ENCODE measurements at regions not wholly inside any gene's neighbourhood (a gene's known extent, or its start where the extent isn't known, plus 50 kb on each side); places are given as distances from the start of the nearest gene placed in this dataset.

GRCh38 chr5:114948363-114948762, 221.3 kb downstream of the TRIM36 start:
- WGBS, 5 donors, result 51 to 61% (median 57%) methylated on average over 2 of the region's 2 CpGs
- DNase-seq, result no peak
- H3K27ac ChIP-seq, result no peak overlapping the region
- H3K27me3 ChIP-seq, result no peaks in the 10 kb centered on the region
- intact Hi-C loops (cut with DNase I; ENCODE audit: low total_unique reads), result no loop called here
- no peaks in the 10 kb centered on the region for H3K36me3 ChIP-seq
- H3K4me3 ChIP-seq, result no peak overlapping the region
- H3K4me1 ChIP-seq, result no peaks in the 10 kb centered on the region
- TF ChIP-seq POLR2A (IDR thresholded peaks at IDR 0.05) (no peak), POLR2AphosphoS5 (IDR thresholded peaks at IDR 0.05) (no peak), CTCF (IDR thresholded peaks at IDR 0.05) (no peak), EP300 (IDR thresholded peaks at IDR 0.05) (no peak)
- H3K9me3 ChIP-seq, result peaks cover 0 to 2% (median 0%) of the 10 kb centered on the region in 4 donors

- H3K4me1 ChIP-seq, result no peaks in the 10 kb centered on the region
- TF ChIP-seq EP300 (IDR thresholded peaks at IDR 0.05), result no peak
- TF ChIP-seq CTCF (IDR thresholded peaks at IDR 0.05), result no peak
- TF ChIP-seq POLR2AphosphoS5 (IDR thresholded peaks at IDR 0.05), result no peak
- no peak overlapping the region for H3K4me3 ChIP-seq
- H3K9me3 ChIP-seq, result peaks cover 0 to 33% (median 13%) of the 10 kb centered on the region in 4 donors
- H3K27ac ChIP-seq, result no peak overlapping the region
- no peak for DNase-seq
- H3K27me3 ChIP-seq, result no peaks in the 10 kb centered on the region
- intact Hi-C loops (cut with DNase I; ENCODE audit: low total_unique reads), result no loop called here
- WGBS, 5 donors, result 57 to 71% (median 63%) methylated on average over 1 of the region's 1 CpG
- H3K36me3 ChIP-seq, result no peaks in the 10 kb centered on the region
Measured at GRCh38 chr5:114940709-114941108, 229.0 kb downstream of the TRIM36 start.

- Histone ChIP-seq H3K36me3 (no peaks in the 10 kb centered on the region), H3K4me3 (no peak overlapping the region), H3K27me3 (no peaks in the 10 kb centered on the region), H3K4me1 (no peaks in the 10 kb centered on the region), H3K27ac (no peak overlapping the region), H3K9me3 (peaks cover 0 to 20% (median 15%) of the 10 kb centered on the region in 4 donors)
- intact Hi-C loops (cut with DNase I; ENCODE audit: low total_unique reads), result no loop called here
- DNase-seq, result no peak
- TF ChIP-seq EP300 (IDR thresholded peaks at IDR 0.05) (no peak), CTCF (IDR thresholded peaks at IDR 0.05) (no peak), POLR2AphosphoS5 (IDR thresholded peaks at IDR 0.05) (no peak)
Measured at GRCh38 chr5:114935490-114935889, 234.2 kb downstream of the TRIM36 start.

GRCh38 chr5:114928644-114929462, 240.9 kb downstream of the TRIM36 start:
- Histone ChIP-seq H3K36me3 (no peaks in the 10 kb centered on the region), H3K4me1 (no peaks in the 10 kb centered on the region), H3K4me3 (no peak overlapping the region), H3K9me3 (peaks cover 0 to 14% (median 6%) of the 10 kb centered on the region in 4 donors), H3K27ac (no peak overlapping the region), H3K27me3 (no peaks in the 10 kb centered on the region)
- no peak for DNase-seq
- TF ChIP-seq CTCF (IDR thresholded peaks at IDR 0.05), result no peak
- no peak for TF ChIP-seq EP300 (IDR thresholded peaks at IDR 0.05)
- no peak for TF ChIP-seq POLR2AphosphoS5 (IDR thresholded peaks at IDR 0.05)
- no peak for TF ChIP-seq POLR2A (IDR thresholded peaks at IDR 0.05)
- intact Hi-C loops (cut with DNase I; ENCODE audit: low total_unique reads), result no loop called here
- 83 to 90% (median 88%) methylated on average over 18 to 32 of the region's 32 CpGs for WGBS, 5 donors
